ENCODE measurements at regions not wholly inside any gene's neighbourhood (a gene's known extent, or its start where the extent isn't known, plus 50 kb on each side); places are given as distances from the start of the nearest gene placed in this dataset.

GRCh38 chr7:3107228-3107763 lies 63.6 kb upstream of the CARD11 start:
- TF ChIP-seq CTCF (IDR thresholded peaks at IDR 0.05; ENCODE audit: low read length, missing control alignments) = no peak
- DNase-seq (ENCODE audit: low read depth) = no peak
- H3K4me3 ChIP-seq (replicated peaks; ENCODE audit: low read depth, low read length) = no peak overlapping the region

- no peak for TF ChIP-seq CTCF (IDR thresholded peaks at IDR 0.05; ENCODE audit: low read length, missing control alignments)
- no peak overlapping the region for H3K4me3 ChIP-seq (replicated peaks; ENCODE audit: low read depth, low read length)
- no peak for DNase-seq (ENCODE audit: low read depth)
These were observed 64.4 kb upstream of the CARD11 start for GRCh38 chr7:3107889-3108570.

- TF ChIP-seq CTCF (IDR thresholded peaks at IDR 0.05; ENCODE audit: low read length, missing control alignments) = no peak
- no peak for DNase-seq (ENCODE audit: low read depth)
- H3K4me3 ChIP-seq (replicated peaks; ENCODE audit: low read depth, low read length) = no peak overlapping the region
These were observed 65.7 kb upstream of the CARD11 start for GRCh38 chr7:3109311-3109915.

DNA sequence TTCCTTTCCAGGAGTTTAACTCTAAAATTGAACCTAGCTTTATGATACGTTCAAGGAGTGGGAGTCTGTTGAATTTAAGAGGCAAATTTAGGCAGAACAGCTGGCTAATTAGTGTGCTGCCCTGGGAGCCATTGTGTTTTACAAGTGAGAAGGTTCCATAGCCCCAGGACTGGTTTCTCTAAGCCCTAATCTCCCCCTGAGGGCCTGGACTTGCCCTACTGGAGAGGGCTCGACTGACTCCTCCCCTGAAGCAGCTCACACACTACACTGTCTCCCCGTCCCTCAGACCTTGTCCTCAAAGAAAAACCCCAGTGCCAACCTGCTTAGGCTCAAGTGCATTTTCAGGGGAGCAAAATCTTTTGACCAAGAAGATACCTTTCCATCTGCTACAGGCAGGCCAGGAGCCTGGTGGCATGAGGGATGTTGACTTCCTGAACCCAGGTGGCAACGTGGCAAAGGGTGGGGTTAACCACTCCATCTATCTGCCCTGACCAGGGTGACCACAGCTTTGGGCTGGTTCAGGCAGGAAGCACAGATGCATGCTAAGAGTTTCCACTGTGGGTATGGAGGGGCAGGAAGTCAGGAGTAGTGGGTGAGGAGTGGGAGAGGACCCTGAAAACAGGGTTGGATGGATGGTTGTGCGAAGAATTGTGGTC lies 68.9 kb upstream of the CARD11 start:
- no peak for TF ChIP-seq CTCF (IDR thresholded peaks at IDR 0.05; ENCODE audit: low read length, missing control alignments)
- no peak for DNase-seq (ENCODE audit: low read depth)
- no peak overlapping the region for H3K4me3 ChIP-seq (replicated peaks; ENCODE audit: low read depth, low read length)

- TF ChIP-seq CTCF (IDR thresholded peaks at IDR 0.05; ENCODE audit: low read length, missing control alignments) = no peak
- DNase-seq (ENCODE audit: low read depth) = no peak
- no peak overlapping the region for H3K4me3 ChIP-seq (replicated peaks; ENCODE audit: low read depth, low read length)
These were observed 71.2 kb upstream of the CARD11 start for GRCh38 chr7:3114917-3115316.

- H3K4me3 ChIP-seq (replicated peaks; ENCODE audit: low read depth, low read length) = no peak overlapping the region
- no peak for DNase-seq (ENCODE audit: low read depth)
- no peak for TF ChIP-seq CTCF (IDR thresholded peaks at IDR 0.05; ENCODE audit: low read length, missing control alignments)
These were observed 73.4 kb upstream of the CARD11 start for GRCh38 chr7:3117081-3117480.
